ENCODE measurements at regions not wholly inside any gene's neighbourhood (a gene's known extent, or its start where the extent isn't known, plus 50 kb on each side); places are given as distances from the start of the nearest gene placed in this dataset.

GRCh38 chr2:188819792-188820191, 154.4 kb upstream of the COL3A1 start:
- H3K4me1 Mint-ChIP-seq (ENCODE audit: low read depth): peaks cover 5% of the 10 kb centered on the region
- H3K36me3 Mint-ChIP-seq (ENCODE audit: low read depth): no peaks in the 10 kb centered on the region
- H3K4me3 Mint-ChIP-seq (ENCODE audit: unreplicated experiment): no peak overlapping the region
- H3K27me3 Mint-ChIP-seq (ENCODE audit: low read depth): no peaks in the 10 kb centered on the region
- TF ChIP-seq CTCF (IDR thresholded peaks at IDR 0.05): no peak
- DNase-seq (ENCODE audit: low spot score): no peak
- H3K9me3 Mint-ChIP-seq (ENCODE audit: low read depth): peaks cover 4% of the 10 kb centered on the region
- no peak overlapping the region for H3K27ac Mint-ChIP-seq (ENCODE audit: unreplicated experiment)

GRCh38 chr2:188820576-188820975, 153.6 kb upstream of the COL3A1 start:
- H3K36me3 Mint-ChIP-seq (ENCODE audit: low read depth): no peaks in the 10 kb centered on the region
- peaks cover 5% of the 10 kb centered on the region for H3K4me1 Mint-ChIP-seq (ENCODE audit: low read depth)
- no peak for TF ChIP-seq CTCF (IDR thresholded peaks at IDR 0.05)
- peaks cover 4% of the 10 kb centered on the region for H3K9me3 Mint-ChIP-seq (ENCODE audit: low read depth)
- H3K27ac Mint-ChIP-seq (ENCODE audit: unreplicated experiment): no peak overlapping the region
- H3K27me3 Mint-ChIP-seq (ENCODE audit: low read depth): no peaks in the 10 kb centered on the region
- DNase-seq (ENCODE audit: low spot score): no peak
- no peak overlapping the region for H3K4me3 Mint-ChIP-seq (ENCODE audit: unreplicated experiment)

GRCh38 chr2:188824125-188824524, 150.0 kb upstream of the COL3A1 start:
- peaks cover 9% of the 10 kb centered on the region for H3K9me3 Mint-ChIP-seq (ENCODE audit: low read depth)
- no peak overlapping the region for H3K27ac Mint-ChIP-seq (ENCODE audit: unreplicated experiment)
- no peak overlapping the region for H3K4me3 Mint-ChIP-seq (ENCODE audit: unreplicated experiment)
- H3K36me3 Mint-ChIP-seq (ENCODE audit: low read depth): no peaks in the 10 kb centered on the region
- H3K27me3 Mint-ChIP-seq (ENCODE audit: low read depth): no peaks in the 10 kb centered on the region
- peaks cover 5% of the 10 kb centered on the region for H3K4me1 Mint-ChIP-seq (ENCODE audit: low read depth)
- DNase-seq (ENCODE audit: low spot score): no peak
- no peak for TF ChIP-seq CTCF (IDR thresholded peaks at IDR 0.05)

GRCh38 chr2:188833331-188833730, 140.8 kb upstream of the COL3A1 start:
- no peak overlapping the region for H3K4me3 Mint-ChIP-seq (ENCODE audit: unreplicated experiment)
- no peak overlapping the region for H3K27ac Mint-ChIP-seq (ENCODE audit: unreplicated experiment)
- H3K36me3 Mint-ChIP-seq (ENCODE audit: low read depth): peaks cover 5% of the 10 kb centered on the region
- no peaks in the 10 kb centered on the region for H3K27me3 Mint-ChIP-seq (ENCODE audit: low read depth)
- TF ChIP-seq CTCF (IDR thresholded peaks at IDR 0.05): no peak
- H3K9me3 Mint-ChIP-seq (ENCODE audit: low read depth): peaks cover 18% of the 10 kb centered on the region
- no peaks in the 10 kb centered on the region for H3K4me1 Mint-ChIP-seq (ENCODE audit: low read depth)
- no peak for DNase-seq (ENCODE audit: low spot score)

GRCh38 chr2:188833799-188834198, 140.4 kb upstream of the COL3A1 start:
- no peak overlapping the region for H3K4me3 Mint-ChIP-seq (ENCODE audit: unreplicated experiment)
- no peak for DNase-seq (ENCODE audit: low spot score)
- H3K27me3 Mint-ChIP-seq (ENCODE audit: low read depth): no peaks in the 10 kb centered on the region
- no peak overlapping the region for H3K27ac Mint-ChIP-seq (ENCODE audit: unreplicated experiment)
- peaks cover 21% of the 10 kb centered on the region for H3K9me3 Mint-ChIP-seq (ENCODE audit: low read depth)
- no peaks in the 10 kb centered on the region for H3K4me1 Mint-ChIP-seq (ENCODE audit: low read depth)
- no peak for TF ChIP-seq CTCF (IDR thresholded peaks at IDR 0.05)
- peaks cover 9% of the 10 kb centered on the region for H3K36me3 Mint-ChIP-seq (ENCODE audit: low read depth)

Data from chondrocyte (in vitro differentiated cells).